ENCODE measurements at regions not wholly inside any gene's neighbourhood (a gene's known extent, or its start where the extent isn't known, plus 50 kb on each side); places are given as distances from the start of the nearest gene placed in this dataset.

DNA sequence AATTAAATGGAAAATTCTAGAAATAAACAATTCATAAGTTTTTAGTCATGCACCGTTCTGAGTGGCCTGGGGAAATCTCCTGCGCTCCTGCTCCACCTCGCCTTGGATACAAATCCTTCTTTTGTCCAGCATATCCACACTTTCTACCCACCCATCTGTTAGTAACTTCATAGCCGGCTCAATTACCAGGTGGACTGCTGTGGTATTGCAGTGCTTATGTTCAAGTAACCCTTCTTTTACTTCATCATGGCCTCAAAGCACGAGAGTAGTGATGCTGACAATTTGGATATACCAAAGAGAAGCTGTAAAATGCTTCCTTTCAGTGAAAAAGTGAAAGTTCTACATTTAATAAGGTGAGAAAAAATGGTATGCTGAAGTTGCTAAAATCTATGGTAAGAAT lies 142.3 kb upstream of the CHL1 start:
- ATAC-seq (ENCODE audit: insufficient read depth, low read depth) = no peak
- H3K4me1 ChIP-seq (ENCODE audit: insufficient read depth, low read length) = no peaks in the 10 kb centered on the region

DNA sequence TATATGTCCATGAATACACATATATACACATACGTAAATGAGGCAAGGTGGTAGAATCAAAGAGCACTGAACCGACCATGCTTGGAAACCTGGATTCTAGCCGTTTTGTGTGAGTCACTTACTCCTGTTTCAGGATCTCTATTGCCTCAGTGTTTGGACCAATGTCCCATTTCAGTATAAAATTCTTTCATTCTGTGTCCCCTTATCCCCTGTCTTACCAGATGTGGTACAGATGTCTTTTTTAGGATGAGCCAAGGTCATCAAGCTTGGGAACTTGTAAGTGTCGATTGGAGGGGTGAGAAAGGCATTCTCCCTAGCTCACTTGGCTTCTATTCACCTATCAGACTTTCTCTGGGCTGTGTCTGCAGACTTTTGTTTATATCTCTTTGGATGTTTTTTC lies 139.9 kb upstream of the CHL1 start:
- H4K20me1 ChIP-seq (ENCODE audit: insufficient read depth, low read length) = no peaks in the 10 kb centered on the region
- H3K4me1 ChIP-seq (ENCODE audit: insufficient read depth, low read length) = no peaks in the 10 kb centered on the region
- no peaks in the 10 kb centered on the region for H3K9me3 ChIP-seq (ENCODE audit: insufficient read depth, low read length, severe bottlenecking)
- no peak overlapping the region for H3K9ac ChIP-seq (ENCODE audit: low read depth, low read length)
- H3K27me3 ChIP-seq (ENCODE audit: insufficient read depth, low read length, poor library complexity) = no peaks in the 10 kb centered on the region
- H3K4me2 ChIP-seq (ENCODE audit: insufficient read depth, low read length) = no peak overlapping the region
- no peaks in the 10 kb centered on the region for H3K79me2 ChIP-seq (ENCODE audit: insufficient read depth, low read length)
- DNase-seq (no peak), ATAC-seq (ENCODE audit: insufficient read depth, low read depth) (no peak)
- H3K4me3 ChIP-seq (ENCODE audit: low read depth in 1 of 2, low read length in 2 of 2) = no peak overlapping the region
- no peaks in the 10 kb centered on the region for H3K36me3 ChIP-seq (ENCODE audit: insufficient read depth, low read length)
- H2AFZ ChIP-seq (ENCODE audit: low read depth, low read length) = no peak overlapping the region
- TF ChIP-seq, protein P1, sequence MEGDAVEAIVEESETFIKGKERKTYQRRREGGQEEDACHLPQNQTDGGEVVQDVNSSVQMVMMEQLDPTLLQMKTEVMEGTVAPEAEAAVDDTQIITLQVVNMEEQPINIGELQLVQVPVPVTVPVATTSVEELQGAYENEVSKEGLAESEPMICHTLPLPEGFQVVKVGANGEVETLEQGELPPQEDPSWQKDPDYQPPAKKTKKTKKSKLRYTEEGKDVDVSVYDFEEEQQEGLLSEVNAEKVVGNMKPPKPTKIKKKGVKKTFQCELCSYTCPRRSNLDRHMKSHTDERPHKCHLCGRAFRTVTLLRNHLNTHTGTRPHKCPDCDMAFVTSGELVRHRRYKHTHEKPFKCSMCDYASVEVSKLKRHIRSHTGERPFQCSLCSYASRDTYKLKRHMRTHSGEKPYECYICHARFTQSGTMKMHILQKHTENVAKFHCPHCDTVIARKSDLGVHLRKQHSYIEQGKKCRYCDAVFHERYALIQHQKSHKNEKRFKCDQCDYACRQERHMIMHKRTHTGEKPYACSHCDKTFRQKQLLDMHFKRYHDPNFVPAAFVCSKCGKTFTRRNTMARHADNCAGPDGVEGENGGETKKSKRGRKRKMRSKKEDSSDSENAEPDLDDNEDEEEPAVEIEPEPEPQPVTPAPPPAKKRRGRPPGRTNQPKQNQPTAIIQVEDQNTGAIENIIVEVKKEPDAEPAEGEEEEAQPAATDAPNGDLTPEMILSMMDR (IDR thresholded peaks at IDR 0.05; ENCODE audit: borderline replicate concordance, extremely low read depth, low read length, poor library complexity, severe bottlenecking) = no peak
- no peak for TF ChIP-seq EZH2 (IDR thresholded peaks at IDR 0.05; ENCODE audit: borderline replicate concordance, low read depth, low read length, severe bottlenecking)
- no peak overlapping the region for H3K27ac ChIP-seq (ENCODE audit: low read length)

More for the DNA sequence above, 142.3 kb upstream of the CHL1 start:
- no peak overlapping the region for H3K9ac ChIP-seq (ENCODE audit: low read depth, low read length)
- H3K79me2 ChIP-seq (ENCODE audit: insufficient read depth, low read length) = no peaks in the 10 kb centered on the region
- TF ChIP-seq, protein P1 (IDR thresholded peaks at IDR 0.05; ENCODE audit: borderline replicate concordance, extremely low read depth, low read length, poor library complexity, severe bottlenecking) = no peak
- TF ChIP-seq EZH2 (IDR thresholded peaks at IDR 0.05; ENCODE audit: borderline replicate concordance, low read depth, low read length, severe bottlenecking) = no peak
- H3K27me3 ChIP-seq (ENCODE audit: insufficient read depth, low read length, poor library complexity) = no peaks in the 10 kb centered on the region
- no peak overlapping the region for H3K27ac ChIP-seq (ENCODE audit: low read length)
- H3K36me3 ChIP-seq (ENCODE audit: insufficient read depth, low read length) = no peaks in the 10 kb centered on the region
- no peak overlapping the region for H2AFZ ChIP-seq (ENCODE audit: low read depth, low read length)
- H4K20me1 ChIP-seq (ENCODE audit: insufficient read depth, low read length) = no peaks in the 10 kb centered on the region
- H3K9me3 ChIP-seq (ENCODE audit: insufficient read depth, low read length, severe bottlenecking) = no peaks in the 10 kb centered on the region
- DNase-seq = no peak
- H3K4me2 ChIP-seq (ENCODE audit: insufficient read depth, low read length) = no peak overlapping the region
- H3K4me3 ChIP-seq (ENCODE audit: low read depth in 1 of 2, low read length in 2 of 2) = no peak overlapping the region

DNA sequence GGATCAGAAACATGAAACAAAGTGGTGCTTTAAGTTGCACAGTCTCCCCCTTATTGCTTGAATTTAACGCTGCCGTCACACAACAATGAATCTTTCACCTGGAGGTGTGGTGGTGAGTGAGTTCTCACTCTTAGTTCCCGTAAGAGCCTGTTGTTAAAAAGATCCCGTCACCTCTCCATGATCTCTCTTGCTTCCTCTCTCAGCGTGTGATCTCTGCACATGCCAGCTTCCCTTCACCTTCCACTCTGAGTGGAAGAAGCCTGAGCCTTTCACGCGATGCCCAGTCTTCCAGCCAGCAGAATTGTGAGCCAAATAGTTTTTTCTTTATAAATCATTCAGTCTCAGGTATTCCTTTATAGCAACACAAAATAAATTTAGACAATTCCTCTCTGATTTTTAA lies 136.7 kb upstream of the CHL1 start:
- no peak for TF ChIP-seq EZH2 (IDR thresholded peaks at IDR 0.05; ENCODE audit: borderline replicate concordance, low read depth, low read length, severe bottlenecking)
- TF ChIP-seq, protein P1 (IDR thresholded peaks at IDR 0.05; ENCODE audit: borderline replicate concordance, extremely low read depth, low read length, poor library complexity, severe bottlenecking) = no peak
- DNase-seq (no peak), ATAC-seq (ENCODE audit: insufficient read depth, low read depth) (no peak)
- Histone ChIP-seq H3K27me3 (ENCODE audit: insufficient read depth, low read length, poor library complexity) (no peaks in the 10 kb centered on the region), H3K36me3 (ENCODE audit: insufficient read depth, low read length) (no peaks in the 10 kb centered on the region), H3K27ac (ENCODE audit: low read length) (no peak overlapping the region), H3K79me2 (ENCODE audit: insufficient read depth, low read length) (no peaks in the 10 kb centered on the region), H3K4me1 (ENCODE audit: insufficient read depth, low read length) (no peaks in the 10 kb centered on the region), H3K4me3 (ENCODE audit: low read depth in 1 of 2, low read length in 2 of 2) (no peak overlapping the region), H2AFZ (ENCODE audit: low read depth, low read length) (no peak overlapping the region), H3K9ac (ENCODE audit: low read depth, low read length) (no peak overlapping the region), H3K4me2 (ENCODE audit: insufficient read depth, low read length) (no peak overlapping the region), H4K20me1 (ENCODE audit: insufficient read depth, low read length) (no peaks in the 10 kb centered on the region), H3K9me3 (ENCODE audit: insufficient read depth, low read length, severe bottlenecking) (no peaks in the 10 kb centered on the region)

All from DND-41 (cell line).